Astrocyte (in vitro differentiated cells and primary cell): ENCODE measurements at regions not wholly inside any gene's neighbourhood (a gene's known extent, or its start where the extent isn't known, plus 50 kb on each side); places are given as distances from the start of the nearest gene placed in this dataset.

Experiments
- EZH2 ChIP-seq: IDR thresholded peaks from 2 replicates; pipeline ENCODE4 v1.6.1; 2012; ENCODE audit warnings: mild to moderate bottlenecking, low read length, inconsistent platforms; ENCODE audit not compliant: insufficient read depth
- TF ChIP-seq, protein P1 (sequence below): IDR thresholded peaks from 2 replicates; pipeline ENCODE4 v1.5.1; 2011; ENCODE audit warnings: low read depth, mild to moderate bottlenecking, inconsistent platforms, low read length, moderate library complexity; ENCODE audit not compliant: insufficient read depth

DNA sequence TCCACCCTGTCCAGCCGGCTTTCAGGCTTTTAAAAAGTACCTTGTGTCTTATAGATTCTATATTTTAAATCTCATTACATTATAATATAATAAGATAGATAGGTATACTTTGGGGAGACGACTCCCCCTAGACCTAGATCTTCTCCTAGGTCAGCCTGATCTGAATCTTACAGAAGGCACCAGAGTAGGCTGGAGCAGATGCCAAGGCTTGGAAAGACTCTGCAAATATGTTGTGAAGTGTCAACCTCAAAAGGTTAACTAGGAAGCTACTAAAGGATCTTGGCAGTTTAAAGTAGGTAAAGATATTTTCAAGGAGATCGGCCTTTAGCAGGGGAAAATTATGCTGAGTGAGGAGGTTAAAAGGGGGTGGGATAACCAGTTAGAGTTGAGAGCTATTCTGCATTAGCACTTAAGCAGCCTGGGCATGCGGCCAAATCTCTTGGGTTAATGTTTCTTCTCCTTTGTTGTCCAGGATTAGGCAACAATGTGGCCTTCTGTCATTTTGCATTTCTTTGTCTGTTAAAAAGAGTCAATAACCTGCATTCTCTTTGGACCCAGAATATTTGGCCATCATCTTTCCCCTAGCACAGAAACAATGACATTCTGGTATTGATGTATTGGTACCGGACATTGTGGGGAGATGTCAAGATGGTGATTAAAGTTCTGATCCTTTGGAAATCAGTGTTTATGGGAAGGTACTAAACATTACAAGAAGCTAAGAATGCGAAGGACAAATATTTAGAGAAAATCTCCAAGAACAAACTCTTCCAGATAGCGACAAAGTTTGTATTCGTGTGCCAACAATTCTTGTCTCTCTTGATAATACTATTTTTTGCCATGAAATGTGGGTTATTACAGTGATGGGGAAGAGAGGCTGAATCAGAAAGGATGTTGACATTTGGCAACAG lies 51.2 kb upstream of the DHX40 start:
- TF ChIP-seq, protein P1, sequence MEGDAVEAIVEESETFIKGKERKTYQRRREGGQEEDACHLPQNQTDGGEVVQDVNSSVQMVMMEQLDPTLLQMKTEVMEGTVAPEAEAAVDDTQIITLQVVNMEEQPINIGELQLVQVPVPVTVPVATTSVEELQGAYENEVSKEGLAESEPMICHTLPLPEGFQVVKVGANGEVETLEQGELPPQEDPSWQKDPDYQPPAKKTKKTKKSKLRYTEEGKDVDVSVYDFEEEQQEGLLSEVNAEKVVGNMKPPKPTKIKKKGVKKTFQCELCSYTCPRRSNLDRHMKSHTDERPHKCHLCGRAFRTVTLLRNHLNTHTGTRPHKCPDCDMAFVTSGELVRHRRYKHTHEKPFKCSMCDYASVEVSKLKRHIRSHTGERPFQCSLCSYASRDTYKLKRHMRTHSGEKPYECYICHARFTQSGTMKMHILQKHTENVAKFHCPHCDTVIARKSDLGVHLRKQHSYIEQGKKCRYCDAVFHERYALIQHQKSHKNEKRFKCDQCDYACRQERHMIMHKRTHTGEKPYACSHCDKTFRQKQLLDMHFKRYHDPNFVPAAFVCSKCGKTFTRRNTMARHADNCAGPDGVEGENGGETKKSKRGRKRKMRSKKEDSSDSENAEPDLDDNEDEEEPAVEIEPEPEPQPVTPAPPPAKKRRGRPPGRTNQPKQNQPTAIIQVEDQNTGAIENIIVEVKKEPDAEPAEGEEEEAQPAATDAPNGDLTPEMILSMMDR = no peak
- no peak for TF ChIP-seq EZH2
